HCT116 (cell line): ENCODE measurements at regions not wholly inside any gene's neighbourhood (a gene's known extent, or its start where the extent isn't known, plus 50 kb on each side); places are given as distances from the start of the nearest gene placed in this dataset.

Experiments used
- ATAC-seq: fragments of 200-7000 bp; cut with Tn5 transposase; 2 replicates; pipeline ENCODE4 v1.9.1; 2020; ENCODE audit warnings: mild to moderate bottlenecking, moderate library complexity
- BruUV-seq: library from RNA; stranded (reverse); fragments of 400-500 nt; replicated peaks from 2 replicates; lab custom pipeline; 2021; lab: Mats Ljungman, UMichigan
- CTCF ChIA-PET: fragments of 300-600 bp; sonication (Branson Sonifier 250); formaldehyde crosslinking; loops from one replicate; lab custom pipeline; 2021; ENCODE audit warnings: antibody characterized with exemption; lab: Charles Lee
- POLR2A ChIA-PET: fragments of 300-600, 350-600 bp; sonication (Branson Sonifier 250); formaldehyde crosslinking; loops from one replicate; lab custom pipeline; 2021; ENCODE audit warnings: antibody characterized with exemption; lab: Charles Lee
- RAD21 ChIA-PET, 2 experiments: fragments of 300-600 bp; sonication (Branson Sonifier 250); formaldehyde crosslinking; loops; one replicate each; lab custom pipeline; 2023; ENCODE audit warnings: low total read pairs in 2 of 2; ENCODE audit not compliant: uncharacterized antibody in 2 of 2, unreplicated experiment in 2 of 2, low non-redundant PET in 1 of 2; lab: Charles Lee
- DNase-seq: peaks from one replicate; pipeline ENCODE4 v3.0.0-alpha.2; 2010; ENCODE audit warnings: low read depth, low spot score
- H2AFZ ChIP-seq: fragments of 200-600 bp; shearing (Covaris generic), sonication (generic); 2 replicates; pipeline ENCODE4 v1.6.1; 2017; ENCODE audit warnings: low read depth, mixed run types, mixed read lengths, antibody characterized with exemption, low read length; ENCODE audit not compliant: poor library complexity, severe bottlenecking
- H3K27ac ChIP-seq: 2 replicates; pipeline ENCODE4 v1.5.1; 2012; ENCODE audit warnings: low read depth, low read length
- H3K27me3 ChIP-seq: fragments of 200-600 bp; sonication (generic); 2 replicates; pipeline ENCODE4 v1.6.1; 2016; ENCODE audit warnings: mixed run types, low read length, mixed read lengths; ENCODE audit not compliant: insufficient read depth
- H3K36me3 ChIP-seq, 2 experiments: fragments of 200-500 bp in 1 of 2; fragments of 200-600 bp in 1 of 2; sonication (Bioruptor generic) in 1 of 2; sonication (generic) in 1 of 2; 2 replicates each; pipeline versions ENCODE4 v1.5.1 to v1.6.1; 2014 to 2016; ENCODE audit warnings: low read length in 2 of 2, inconsistent platforms in 1 of 2, mixed read lengths in 1 of 2, mixed run types in 1 of 2; ENCODE audit not compliant: insufficient read depth in 2 of 2, control insufficient read depth in 1 of 2
- H3K4me1 ChIP-seq, 2 experiments: fragments of 200-600 bp in 1 of 2; sonication (generic) in 1 of 2; 2 replicates each; pipeline versions ENCODE4 v1.5.1 to v1.6.1; 2012 to 2017; ENCODE audit warnings: low read length in 2 of 2, inconsistent platforms in 1 of 2, mild to moderate bottlenecking in 1 of 2, mixed read lengths in 1 of 2, mixed run types in 1 of 2, moderate library complexity in 1 of 2; ENCODE audit not compliant: insufficient read depth in 2 of 2, control insufficient read depth in 1 of 2
- H3K4me2 ChIP-seq: fragments of 200-600 bp; sonication (generic); 2 replicates; pipeline ENCODE4 v1.6.1; 2017; ENCODE audit warnings: mixed run types, low read length, mixed read lengths
- H3K4me3 ChIP-seq, 2 experiments: fragments of 200-600 bp in 1 of 2; sonication (generic) in 1 of 2; replicated peaks in 1 of 2; 2 replicates each; pipeline ENCODE4 v1.5.1; 2011 to 2016; ENCODE audit warnings: low read length in 2 of 2, control low read depth in 1 of 2, low read depth in 1 of 2, mild to moderate bottlenecking in 1 of 2, mixed read lengths in 1 of 2, mixed run types in 1 of 2
- H3K79me2 ChIP-seq: fragments of 200-600 bp; sonication (generic); 2 replicates; pipeline ENCODE4 v1.6.1; 2017; ENCODE audit warnings: mild to moderate bottlenecking, mixed run types, low read length, moderate library complexity, mixed read lengths; ENCODE audit not compliant: insufficient read depth
- H3K9ac ChIP-seq: fragments of 200-600 bp; sonication (generic); 2 replicates; pipeline ENCODE4 v1.6.1; 2016; ENCODE audit warnings: low read length, mixed read lengths
- H3K9me2 ChIP-seq: fragments of 200-600 bp; sonication (generic), shearing (Covaris generic); 2 replicates; pipeline ENCODE4 v1.6.1; 2017; ENCODE audit warnings: mixed run types, mild to moderate bottlenecking, moderate library complexity; ENCODE audit not compliant: insufficient read depth
- H3K9me3 ChIP-seq, 2 experiments: fragments of 200-500 bp in 1 of 2; fragments of 200-600 bp in 1 of 2; sonication (Bioruptor generic) in 1 of 2; sonication (generic) in 1 of 2; 2 replicates each; pipeline ENCODE4 v1.6.1; 2014 to 2017; ENCODE audit warnings: low read length in 2 of 2, mixed read lengths in 2 of 2, inconsistent platforms in 1 of 2, low read depth in 1 of 2, mild to moderate bottlenecking in 1 of 2, mixed run types in 1 of 2, moderate library complexity in 1 of 2; ENCODE audit not compliant: control insufficient read depth in 1 of 2, insufficient read depth in 1 of 2
- H4K20me1 ChIP-seq: fragments of 200-600 bp; sonication (generic), shearing (Covaris generic); 2 replicates; pipeline ENCODE4 v1.6.1; 2017; ENCODE audit warnings: mixed run types, mild to moderate bottlenecking, moderate library complexity; ENCODE audit not compliant: insufficient read depth
- CTCF ChIP-seq, 3 experiments: fragments of 200-600 bp in 1 of 3; sonication (generic) in 1 of 3; IDR thresholded peaks in 2 of 3; conservative IDR thresholded peaks in 1 of 3; 2 replicates each; pipeline ENCODE4 v1.5.1; 2012 to 2017; ENCODE audit warnings: low read depth in 2 of 3, low read length in 2 of 3, antibody characterized with exemption in 1 of 3, borderline replicate concordance in 1 of 3, control low read depth in 1 of 3, mild to moderate bottlenecking in 1 of 3, mixed read lengths in 1 of 3, mixed run types in 1 of 3, moderate library complexity in 1 of 3; ENCODE audit not compliant: insufficient read depth in 1 of 3
- ELF1 ChIP-seq: IDR thresholded peaks from 2 replicates; pipeline ENCODE4 v1.6.1; 2012; ENCODE audit warnings: low read depth, borderline replicate concordance
- EZH2 ChIP-seq: fragments of 200-600 bp; sonication (generic); IDR thresholded peaks from 2 replicates; pipeline ENCODE4 v1.6.1; 2017; ENCODE audit warnings: antibody characterized with exemption, mixed run types
- JUND ChIP-seq: IDR thresholded peaks from 2 replicates; pipeline ENCODE4 v1.6.1; 2012
- SIN3A ChIP-seq: IDR thresholded peaks from 2 replicates; pipeline ENCODE4 v1.6.1; 2012; ENCODE audit warnings: low read depth
- SP1 ChIP-seq: IDR thresholded peaks from 2 replicates; pipeline ENCODE4 v1.6.1; 2012; ENCODE audit warnings: low read depth
- ZBTB33 ChIP-seq: IDR thresholded peaks from 2 replicates; pipeline ENCODE4 v1.6.1; 2011; ENCODE audit warnings: mild to moderate bottlenecking, low read length, moderate library complexity; ENCODE audit not compliant: insufficient replicate concordance; ENCODE audit errors: extremely low read depth
- ZNF274 ChIP-seq: fragments of 200-500 bp; sonication (Bioruptor generic); IDR thresholded peaks from 2 replicates; pipeline ENCODE4 v1.6.1; 2014; ENCODE audit warnings: mild to moderate bottlenecking, low read depth, low read length, inconsistent platforms
- intact Hi-C: fragments of 100-400 bp; cut with micrococcal nuclease; formaldehyde crosslinking; loops from 2 replicates; pipeline ENCODE4 v1.10.0; 2022

GRCh38 chr9:88757406-88758010 is 222.5 kb downstream of the NXNL2 start:
- DNase-seq (no peak), ATAC-seq (no peak)
- H3K9me2 ChIP-seq: no peaks in the 10 kb centered on the region
- H3K9me3 ChIP-seq: no peaks in the 10 kb centered on the region
- no peak overlapping the region for H2AFZ ChIP-seq
- no peaks in the 10 kb centered on the region for H4K20me1 ChIP-seq
- RAD21 ChIA-PET: no interaction called here
- TF ChIP-seq ELF1: no peak
- TF ChIP-seq JUND: no peak
- TF ChIP-seq ZNF274: no peak
- TF ChIP-seq SIN3A: no peak
- no peak for TF ChIP-seq EZH2
- TF ChIP-seq CTCF (IDR thresholded peaks at IDR 0.05 in 2 of 3, conservative IDR thresholded peaks at IDR 0.05 in 1 of 3; ENCODE audit: borderline replicate concordance in 1 of 3, insufficient read depth in 1 of 3, low read depth in 2 of 3, low read length in 2 of 3): no peak
- TF ChIP-seq ZBTB33: no peak
- no peak for TF ChIP-seq SP1
- CTCF ChIA-PET: no interaction called here
- intact Hi-C loops: no loop called here
- H3K36me3 ChIP-seq: no peaks in the 10 kb centered on the region
- POLR2A ChIA-PET: no interaction called here
- no peaks in the 10 kb centered on the region for H3K4me1 ChIP-seq
- no TSS peak for BruUV-seq
- no peaks in the 10 kb centered on the region for H3K27me3 ChIP-seq
- no peaks in the 10 kb centered on the region for H3K79me2 ChIP-seq
- no peak overlapping the region for H3K4me2 ChIP-seq
- H3K9ac ChIP-seq: no peak overlapping the region
- no peak overlapping the region for H3K27ac ChIP-seq
- H3K4me3 ChIP-seq: no peak overlapping the region
